ENCODE measurements at regions not wholly inside any gene's neighbourhood (a gene's known extent, or its start where the extent isn't known, plus 50 kb on each side); places are given as distances from the start of the nearest gene placed in this dataset.

GRCh38 chr10:2014541-2014940 is 277.2 kb upstream of the ADARB2 start:
- Mint-ChIP-seq H3K36me3 (ENCODE audit: low read depth) (no peaks in the 10 kb centered on the region), H3K4me1 (no peaks in the 10 kb centered on the region), H3K27ac (no peak overlapping the region), H3K9me3 (no peaks in the 10 kb centered on the region), H3K4me3 (no peak overlapping the region), H3K27me3 (no peaks in the 10 kb centered on the region)
- CTCF ChIA-PET: no interaction called here
- POLR2A ChIA-PET: no interaction called here
- no peak for DNase-seq

- CTCF ChIA-PET: no interaction called here
- Mint-ChIP-seq H3K4me3 (no peak overlapping the region), H3K9me3 (no peaks in the 10 kb centered on the region), H3K4me1 (no peaks in the 10 kb centered on the region), H3K27me3 (no peaks in the 10 kb centered on the region), H3K27ac (no peak overlapping the region), H3K36me3 (ENCODE audit: low read depth) (no peaks in the 10 kb centered on the region)
- POLR2A ChIA-PET: no interaction called here
- no peak for DNase-seq
These were observed 274.9 kb upstream of the ADARB2 start for GRCh38 chr10:2012209-2012608.

GRCh38 chr10:2011106-2011716 is 273.9 kb upstream of the ADARB2 start:
- Mint-ChIP-seq H3K36me3 (ENCODE audit: low read depth) (no peaks in the 10 kb centered on the region), H3K4me1 (no peaks in the 10 kb centered on the region), H3K27me3 (no peaks in the 10 kb centered on the region), H3K4me3 (no peak overlapping the region), H3K27ac (no peak overlapping the region), H3K9me3 (no peaks in the 10 kb centered on the region)
- DNase-seq: no peak
- ChIA-PET CTCF (no interaction called here), POLR2A (no interaction called here)

- Mint-ChIP-seq H3K27ac (no peak overlapping the region), H3K4me3 (no peak overlapping the region), H3K4me1 (no peaks in the 10 kb centered on the region), H3K36me3 (ENCODE audit: low read depth) (no peaks in the 10 kb centered on the region), H3K9me3 (no peaks in the 10 kb centered on the region), H3K27me3 (no peaks in the 10 kb centered on the region)
- DNase-seq: no peak
- ChIA-PET POLR2A (no interaction called here), CTCF (no interaction called here)
These were observed 268.2 kb upstream of the ADARB2 start for GRCh38 chr10:2005546-2005945.

GRCh38 chr10:1992930-1993329 is 255.6 kb upstream of the ADARB2 start:
- no peak for DNase-seq
- CTCF ChIA-PET: no interaction called here
- H3K36me3 Mint-ChIP-seq (ENCODE audit: low read depth): no peaks in the 10 kb centered on the region
- no peaks in the 10 kb centered on the region for H3K27me3 Mint-ChIP-seq
- no peak overlapping the region for H3K4me3 Mint-ChIP-seq
- H3K27ac Mint-ChIP-seq: no peak overlapping the region
- no peaks in the 10 kb centered on the region for H3K9me3 Mint-ChIP-seq
- POLR2A ChIA-PET: no interaction called here
- no peaks in the 10 kb centered on the region for H3K4me1 Mint-ChIP-seq

- no peak overlapping the region for H3K27ac Mint-ChIP-seq
- no peaks in the 10 kb centered on the region for H3K9me3 Mint-ChIP-seq
- ChIA-PET CTCF (no interaction called here), POLR2A (no interaction called here)
- H3K4me3 Mint-ChIP-seq: no peak overlapping the region
- DNase-seq: no peak
- no peaks in the 10 kb centered on the region for H3K4me1 Mint-ChIP-seq
- no peaks in the 10 kb centered on the region for H3K36me3 Mint-ChIP-seq (ENCODE audit: low read depth)
- no peaks in the 10 kb centered on the region for H3K27me3 Mint-ChIP-seq
These were observed 251.8 kb upstream of the ADARB2 start for GRCh38 chr10:1989090-1989489.

- no peak overlapping the region for H3K4me3 Mint-ChIP-seq
- POLR2A ChIA-PET: no interaction called here
- CTCF ChIA-PET: no interaction called here
- H3K27ac Mint-ChIP-seq: no peak overlapping the region
- H3K4me1 Mint-ChIP-seq: no peaks in the 10 kb centered on the region
- DNase-seq: no peak
- peaks cover 2% of the 10 kb centered on the region for H3K27me3 Mint-ChIP-seq
- peaks cover 1% of the 10 kb centered on the region for H3K9me3 Mint-ChIP-seq
- no peaks in the 10 kb centered on the region for H3K36me3 Mint-ChIP-seq (ENCODE audit: low read depth)
These were observed 244.7 kb upstream of the ADARB2 start for GRCh38 chr10:1981976-1982375.

- Mint-ChIP-seq H3K4me1 (no peaks in the 10 kb centered on the region), H3K4me3 (no peak overlapping the region), H3K9me3 (peaks cover 1% of the 10 kb centered on the region), H3K27ac (no peak overlapping the region), H3K27me3 (peaks cover 2% of the 10 kb centered on the region), H3K36me3 (ENCODE audit: low read depth) (no peaks in the 10 kb centered on the region)
- no peak for DNase-seq
- CTCF ChIA-PET: no interaction called here
- POLR2A ChIA-PET: no interaction called here
These were observed 243.1 kb upstream of the ADARB2 start for GRCh38 chr10:1980459-1980858.

GRCh38 chr10:1978584-1978983 is 241.3 kb upstream of the ADARB2 start:
- POLR2A ChIA-PET: no interaction called here
- DNase-seq: no peak
- CTCF ChIA-PET: no interaction called here
- Mint-ChIP-seq H3K36me3 (ENCODE audit: low read depth) (no peaks in the 10 kb centered on the region), H3K27ac (no peak overlapping the region), H3K4me1 (no peaks in the 10 kb centered on the region), H3K27me3 (peaks cover under 1% of the 10 kb centered on the region), H3K9me3 (peaks cover 1% of the 10 kb centered on the region), H3K4me3 (no peak overlapping the region)

- Mint-ChIP-seq H3K27me3 (no peaks in the 10 kb centered on the region), H3K4me1 (no peaks in the 10 kb centered on the region)
- CTCF ChIA-PET: no interaction called here
These were observed 240.1 kb upstream of the ADARB2 start for GRCh38 chr10:1977461-1977860.

GRCh38 chr10:1972406-1972805 is 235.1 kb upstream of the ADARB2 start:
- Mint-ChIP-seq H3K27ac (no peak overlapping the region), H3K27me3 (no peaks in the 10 kb centered on the region)

More at GRCh38 chr10:1977461-1977860, 240.1 kb upstream of the ADARB2 start:
- Mint-ChIP-seq H3K4me3 (no peak overlapping the region), H3K27ac (no peak overlapping the region), H3K36me3 (ENCODE audit: low read depth) (no peaks in the 10 kb centered on the region), H3K9me3 (peaks cover 1% of the 10 kb centered on the region)
- DNase-seq: no peak
- POLR2A ChIA-PET: no interaction called here

GRCh38 chr10:1968257-1969033 is 231.1 kb upstream of the ADARB2 start:
- no peaks in the 10 kb centered on the region for H3K4me1 Mint-ChIP-seq
- no peak for DNase-seq
- ChIA-PET POLR2A (no interaction called here), CTCF (interaction anchor here (0.8 kb wide), 1 partner anchor 33 kb away, joined by 3 read pairs; no protein-coding TSS in a partner anchor)
- H3K36me3 Mint-ChIP-seq (ENCODE audit: low read depth): no peaks in the 10 kb centered on the region
- no peak overlapping the region for H3K4me3 Mint-ChIP-seq
- peaks cover 4% of the 10 kb centered on the region for H3K9me3 Mint-ChIP-seq
- no peak overlapping the region for H3K27ac Mint-ChIP-seq
- no peaks in the 10 kb centered on the region for H3K27me3 Mint-ChIP-seq

More at GRCh38 chr10:1972406-1972805, 235.1 kb upstream of the ADARB2 start:
- POLR2A ChIA-PET: no interaction called here
- CTCF ChIA-PET: no interaction called here
- H3K4me3 Mint-ChIP-seq: no peak overlapping the region
- no peaks in the 10 kb centered on the region for H3K4me1 Mint-ChIP-seq
- no peaks in the 10 kb centered on the region for H3K36me3 Mint-ChIP-seq (ENCODE audit: low read depth)
- DNase-seq: no peak
- H3K9me3 Mint-ChIP-seq: peaks cover 4% of the 10 kb centered on the region

- CTCF ChIA-PET: no interaction called here
- POLR2A ChIA-PET: no interaction called here
These were observed 229.5 kb upstream of the ADARB2 start for GRCh38 chr10:1966712-1967376.

More at GRCh38 chr10:1966712-1967376, 229.5 kb upstream of the ADARB2 start:
- H3K4me3 Mint-ChIP-seq: no peak overlapping the region
- H3K27me3 Mint-ChIP-seq: no peaks in the 10 kb centered on the region
- no peaks in the 10 kb centered on the region for H3K9me3 Mint-ChIP-seq
- no peak overlapping the region for H3K27ac Mint-ChIP-seq
- no peak for DNase-seq
- H3K36me3 Mint-ChIP-seq (ENCODE audit: low read depth): no peaks in the 10 kb centered on the region
- H3K4me1 Mint-ChIP-seq: no peaks in the 10 kb centered on the region

Measured in activated CD4-positive, alpha-beta T cell treated with anti-CD3 and anti-CD28 coated beads, Interleukin-2, amount 10 ng/mL, durations not matched to agents 7 days and 5 days (primary cell).